ENCODE measurements at regions not wholly inside any gene's neighbourhood (a gene's known extent, or its start where the extent isn't known, plus 50 kb on each side); places are given as distances from the start of the nearest gene placed in this dataset.

DNA sequence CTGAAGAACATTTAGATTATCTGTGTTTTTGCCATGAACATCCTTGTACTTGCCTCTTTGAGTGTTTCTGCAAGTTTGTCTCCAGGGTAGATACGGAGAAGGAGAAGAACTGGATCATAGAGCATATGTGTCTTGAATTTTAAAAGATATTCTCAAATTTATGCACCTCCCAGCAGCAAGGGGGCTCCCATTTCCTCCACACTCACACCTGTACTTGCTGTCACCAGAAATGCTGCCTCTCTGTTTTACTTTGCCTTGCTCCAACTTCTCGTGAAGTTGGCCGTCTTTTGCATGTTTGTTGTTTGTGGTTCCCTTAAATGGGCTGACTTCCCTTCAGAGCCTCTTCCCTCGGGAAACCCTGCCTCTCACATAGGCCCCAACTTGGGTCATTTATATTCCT is 171.0 kb downstream of the TFAP2C start:
- no peak for DNase-seq (ENCODE audit: low read depth)

DNA sequence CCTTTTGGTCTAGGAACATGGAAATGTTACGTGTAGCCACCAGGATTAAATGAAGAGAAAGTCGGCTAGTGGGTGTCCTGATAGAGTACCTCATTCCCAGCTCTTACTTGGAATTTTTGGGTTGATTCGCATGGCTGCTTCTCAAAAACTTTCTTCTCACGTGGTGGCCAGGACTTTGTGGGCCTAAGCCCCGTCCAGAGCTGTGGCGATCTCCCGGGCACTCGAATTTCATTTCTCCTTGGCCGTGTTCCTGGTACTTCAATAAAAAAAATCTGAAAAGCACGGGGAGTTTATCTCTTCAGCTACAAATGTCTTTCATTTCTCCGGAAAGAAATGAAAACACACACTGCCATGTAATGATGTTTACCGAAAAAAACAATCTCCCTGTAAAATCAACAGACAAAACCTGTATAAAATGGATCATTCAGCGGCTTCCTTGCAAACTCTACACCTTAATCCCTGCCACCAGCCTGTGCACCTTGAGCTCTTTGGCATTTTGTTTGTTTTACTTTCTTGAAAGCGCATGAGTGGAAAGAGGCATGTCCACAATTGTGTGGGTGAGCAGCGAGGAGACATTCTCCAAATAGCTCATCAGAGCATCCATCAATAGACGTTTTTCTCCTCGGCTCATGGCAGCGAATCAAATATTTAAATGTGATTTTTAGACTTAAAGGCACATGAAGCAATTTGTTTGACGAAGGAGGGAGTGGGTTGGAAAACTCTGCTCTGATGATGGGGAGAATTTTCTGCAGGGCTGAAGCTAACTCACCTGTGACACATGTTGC is 173.1 kb downstream of the TFAP2C start:
- DNase-seq (ENCODE audit: low read depth): no peak

- no peak for DNase-seq (ENCODE audit: low read depth)
Observed at GRCh38 chr20:56802805-56803204, 173.7 kb downstream of the TFAP2C start.

GRCh38 chr20:56805313-56805712 is 176.2 kb downstream of the TFAP2C start:
- no peak for DNase-seq (ENCODE audit: low read depth)

GRCh38 chr20:56805966-56806365 is 176.9 kb downstream of the TFAP2C start:
- DNase-seq (ENCODE audit: low read depth): no peak

- DNase-seq (ENCODE audit: low read depth): no peak
Observed at GRCh38 chr20:56806952-56807517, 177.9 kb downstream of the TFAP2C start.

- DNase-seq (ENCODE audit: low read depth): no peak
Observed at GRCh38 chr20:56808117-56808725, 179.1 kb downstream of the TFAP2C start.

DNA sequence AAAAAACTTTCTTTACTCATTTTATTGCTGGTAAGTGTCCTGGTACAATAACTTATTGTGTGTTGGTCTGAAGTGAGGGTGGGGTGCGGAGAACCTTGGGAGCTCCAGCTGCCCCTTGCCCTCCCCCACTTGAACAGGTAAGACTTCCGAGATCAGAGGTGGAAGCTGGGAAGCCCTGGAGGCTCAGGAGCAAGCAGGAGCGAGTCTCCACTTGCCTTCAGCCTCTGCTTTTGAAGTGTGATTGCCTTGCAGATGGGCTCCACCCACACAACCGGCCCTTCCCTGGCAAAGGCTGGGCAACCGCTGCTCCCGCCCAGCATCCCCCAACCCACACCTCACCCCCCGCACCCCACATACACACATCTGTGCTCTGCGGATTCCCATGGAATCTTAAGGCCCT is 179.6 kb downstream of the TFAP2C start:
- DNase-seq (ENCODE audit: low read depth): no peak

DNA sequence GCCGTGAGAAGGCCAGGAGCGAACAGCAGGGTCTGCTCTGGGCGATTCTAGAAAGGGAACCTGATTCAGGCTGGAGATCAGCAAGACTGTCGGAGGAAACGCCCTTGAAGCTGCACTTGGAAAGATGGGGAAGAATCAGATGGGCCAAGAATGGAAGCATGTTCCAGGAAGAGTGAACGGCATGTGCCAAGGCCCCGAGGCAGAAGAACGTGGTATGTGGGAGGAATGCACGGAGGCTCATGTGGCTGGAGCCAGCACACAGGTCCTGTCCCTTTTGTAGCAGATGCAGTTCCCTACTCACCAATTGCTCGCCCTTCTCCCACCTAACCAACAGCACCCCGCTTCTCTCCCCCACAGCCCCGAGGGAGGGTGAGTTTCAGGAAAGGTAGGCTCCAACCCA is 180.6 kb downstream of the TFAP2C start:
- no peak for DNase-seq (ENCODE audit: low read depth)

DNA sequence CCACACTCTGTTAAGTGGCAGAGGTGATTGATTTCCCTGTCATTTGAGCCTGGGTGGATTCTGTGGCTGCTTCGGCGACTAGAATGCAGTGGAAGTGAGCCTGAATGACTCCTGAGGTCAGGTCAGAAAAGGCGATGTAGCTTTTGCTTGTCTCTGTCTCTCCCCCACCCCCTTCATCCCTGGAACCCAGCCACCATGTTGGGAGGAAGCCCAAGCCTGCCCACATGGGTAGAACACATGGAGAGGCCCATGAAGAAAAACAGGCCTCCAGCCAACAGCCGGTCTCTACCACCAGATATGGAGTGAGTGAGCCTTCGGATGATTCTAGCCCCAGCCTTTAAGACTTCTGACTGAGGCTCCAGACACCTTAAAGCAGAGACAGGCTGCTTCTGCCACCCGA is 181.0 kb downstream of the TFAP2C start:
- no peak for DNase-seq (ENCODE audit: low read depth)

GRCh38 chr20:56815796-56816195 is 186.7 kb downstream of the TFAP2C start:
- no peak for DNase-seq (ENCODE audit: low read depth)

GRCh38 chr20:56816349-56816748 is 187.2 kb downstream of the TFAP2C start:
- no peak for DNase-seq (ENCODE audit: low read depth)

DNA sequence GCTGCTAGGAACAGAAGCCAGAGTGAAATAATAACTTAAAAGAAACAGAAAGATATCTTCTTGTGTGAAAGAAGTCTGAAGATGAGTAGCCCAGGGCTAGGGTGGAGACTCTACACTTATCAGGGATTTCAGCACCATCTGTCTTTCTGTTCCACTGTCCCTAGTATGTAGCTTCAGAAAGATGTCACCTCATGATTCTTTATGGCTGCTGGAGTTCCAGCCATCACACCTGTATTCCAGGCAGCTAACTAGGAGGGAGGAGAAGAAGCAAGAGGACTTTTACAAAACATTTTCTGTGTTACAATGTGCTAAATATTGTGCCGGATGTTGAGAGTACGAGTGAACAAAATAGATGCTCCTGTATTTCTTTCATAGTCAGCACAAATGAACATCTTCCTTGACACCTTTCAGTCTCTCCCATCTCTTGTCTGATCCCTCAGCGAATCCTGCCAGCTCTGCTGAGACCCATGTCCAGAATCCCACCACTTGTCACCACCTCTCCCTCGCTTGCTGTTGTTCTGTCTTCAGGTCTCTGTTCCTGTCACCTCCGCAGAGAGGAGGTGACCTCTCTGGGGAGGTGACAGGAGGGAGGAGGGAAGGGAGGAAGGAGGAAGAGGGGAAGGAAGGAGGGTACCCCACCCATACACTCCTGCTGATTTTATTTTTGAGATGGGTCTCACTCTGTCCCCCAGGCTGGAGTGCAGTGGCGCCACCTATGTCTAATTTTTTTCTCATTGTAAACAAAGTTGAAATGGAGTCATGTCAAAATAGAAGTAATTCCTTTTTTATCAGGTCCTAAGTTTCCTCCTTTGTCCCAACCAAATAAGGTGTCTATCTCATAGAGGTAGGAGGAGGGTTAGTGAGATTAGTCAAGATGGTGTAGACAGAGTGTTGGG is 188.9 kb downstream of the TFAP2C start:
- DNase-seq (ENCODE audit: low read depth): no peak

- no peak for DNase-seq (ENCODE audit: low read depth)
Observed at GRCh38 chr20:56820984-56821383, 191.9 kb downstream of the TFAP2C start.

GRCh38 chr20:56826306-56826704 is 197.2 kb downstream of the TFAP2C start:
- no peak for DNase-seq (ENCODE audit: low read depth)

GRCh38 chr20:56826705-56827665 is 197.9 kb downstream of the TFAP2C start:
- DNase-seq (ENCODE audit: low read depth): no peak

DNA sequence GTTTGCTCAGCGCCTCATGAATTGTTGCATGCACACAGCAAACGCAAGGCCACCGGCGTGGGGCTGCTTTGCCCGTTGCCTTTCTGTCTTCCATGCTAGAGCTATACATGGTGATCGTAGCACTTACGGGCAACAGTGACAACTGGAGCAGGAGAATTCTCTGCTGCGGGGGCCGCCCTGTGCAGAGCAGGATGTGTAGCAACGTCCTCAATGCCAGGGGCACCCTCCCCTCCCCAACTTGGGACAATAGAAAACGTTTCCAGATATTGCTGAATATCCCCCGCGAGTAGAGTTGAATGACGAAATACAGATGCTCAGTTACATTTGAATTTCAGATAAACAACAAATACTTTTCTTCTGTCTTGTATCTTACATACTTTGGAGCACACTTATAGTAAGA is 198.7 kb downstream of the TFAP2C start:
- DNase-seq (ENCODE audit: low read depth): no peak

DNA sequence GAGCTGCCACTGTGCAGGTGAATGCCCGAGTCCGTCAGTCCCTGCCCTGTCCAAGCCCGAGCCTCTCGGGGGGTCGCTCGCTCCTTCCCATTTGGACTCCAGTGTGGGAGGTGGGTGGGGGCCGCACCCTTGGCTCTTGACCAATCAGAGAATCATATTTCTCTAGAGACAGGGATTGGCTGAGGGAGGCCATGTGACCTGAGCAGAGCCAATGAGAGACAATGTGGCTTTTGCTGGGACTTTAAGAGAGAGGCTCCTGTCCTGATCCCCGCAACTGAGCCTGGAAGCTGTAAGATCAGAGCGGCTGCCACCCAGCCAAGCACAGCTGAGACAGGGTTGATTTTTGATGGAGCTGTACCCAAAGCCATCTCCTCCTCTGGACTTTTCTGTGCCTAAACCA is 199.3 kb downstream of the TFAP2C start:
- DNase-seq (ENCODE audit: low read depth): no peak

DNA sequence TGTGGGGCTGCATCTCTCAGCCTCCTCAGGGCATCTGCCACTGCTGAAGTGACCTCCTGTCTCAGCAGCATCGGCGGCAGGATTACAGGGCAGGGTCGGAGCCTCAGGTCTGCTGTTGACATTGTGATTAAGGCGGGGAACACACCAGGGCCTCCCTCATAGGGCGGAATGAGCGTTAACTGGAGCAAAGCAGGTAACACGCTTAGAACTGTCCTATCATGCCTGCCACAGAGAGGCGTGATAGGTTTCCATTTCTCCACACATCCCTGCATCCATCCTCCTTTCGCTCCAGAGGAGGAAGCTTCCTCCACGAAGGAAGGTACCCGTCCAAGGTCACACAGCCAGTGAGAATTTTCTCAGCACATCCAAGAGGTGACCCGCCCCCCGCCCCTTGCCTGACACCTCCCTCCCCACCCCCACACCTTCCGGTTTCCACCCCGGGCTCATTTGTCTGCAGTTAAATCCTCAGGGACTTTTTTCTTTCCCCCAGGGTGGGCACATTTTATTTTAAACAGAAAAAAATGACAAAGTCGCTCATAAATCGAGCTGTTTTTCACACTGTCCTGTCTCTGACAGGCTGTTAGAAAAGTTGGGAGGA is 200.8 kb downstream of the TFAP2C start:
- DNase-seq (ENCODE audit: low read depth): no peak

GRCh38 chr20:56831795-56832194 is 202.7 kb downstream of the TFAP2C start:
- DNase-seq (ENCODE audit: low read depth): no peak

GRCh38 chr20:56833427-56833826 is 204.3 kb downstream of the TFAP2C start:
- no peak for DNase-seq (ENCODE audit: low read depth)
